ENCODE measurements at regions not wholly inside any gene's neighbourhood (a gene's known extent, or its start where the extent isn't known, plus 50 kb on each side); places are given as distances from the start of the nearest gene placed in this dataset.

DNA sequence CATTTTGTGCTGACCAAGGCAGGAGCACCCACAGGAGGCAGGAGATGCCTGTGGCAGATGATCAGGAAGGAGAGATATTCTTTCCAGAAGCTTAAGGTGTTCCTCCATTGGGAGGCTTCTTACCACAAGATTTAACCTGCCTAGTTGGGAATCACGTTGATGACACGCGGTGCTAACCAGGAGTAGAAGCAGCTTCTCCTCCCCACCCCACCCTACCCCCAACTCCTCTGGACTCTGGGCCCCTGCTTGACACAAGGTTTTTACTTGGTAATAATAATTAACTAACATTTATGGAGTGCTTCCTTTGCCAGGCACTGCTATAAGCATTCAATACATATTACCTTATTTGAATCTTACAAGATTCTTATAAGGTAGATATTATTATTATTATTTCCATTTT lies 62.5 kb upstream of the PAPOLG start:
- TF ChIP-seq, protein P1, sequence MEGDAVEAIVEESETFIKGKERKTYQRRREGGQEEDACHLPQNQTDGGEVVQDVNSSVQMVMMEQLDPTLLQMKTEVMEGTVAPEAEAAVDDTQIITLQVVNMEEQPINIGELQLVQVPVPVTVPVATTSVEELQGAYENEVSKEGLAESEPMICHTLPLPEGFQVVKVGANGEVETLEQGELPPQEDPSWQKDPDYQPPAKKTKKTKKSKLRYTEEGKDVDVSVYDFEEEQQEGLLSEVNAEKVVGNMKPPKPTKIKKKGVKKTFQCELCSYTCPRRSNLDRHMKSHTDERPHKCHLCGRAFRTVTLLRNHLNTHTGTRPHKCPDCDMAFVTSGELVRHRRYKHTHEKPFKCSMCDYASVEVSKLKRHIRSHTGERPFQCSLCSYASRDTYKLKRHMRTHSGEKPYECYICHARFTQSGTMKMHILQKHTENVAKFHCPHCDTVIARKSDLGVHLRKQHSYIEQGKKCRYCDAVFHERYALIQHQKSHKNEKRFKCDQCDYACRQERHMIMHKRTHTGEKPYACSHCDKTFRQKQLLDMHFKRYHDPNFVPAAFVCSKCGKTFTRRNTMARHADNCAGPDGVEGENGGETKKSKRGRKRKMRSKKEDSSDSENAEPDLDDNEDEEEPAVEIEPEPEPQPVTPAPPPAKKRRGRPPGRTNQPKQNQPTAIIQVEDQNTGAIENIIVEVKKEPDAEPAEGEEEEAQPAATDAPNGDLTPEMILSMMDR (IDR thresholded peaks at IDR 0.05) = no peak
- no peak for TF ChIP-seq POLR2A (IDR thresholded peaks at IDR 0.05)

Data from body of pancreas (tissue), 4 donors.